Osteocyte (in vitro differentiated cells): ENCODE measurements at regions not wholly inside any gene's neighbourhood (a gene's known extent, or its start where the extent isn't known, plus 50 kb on each side); places are given as distances from the start of the nearest gene placed in this dataset.
A peak's percentile ranks its signal among the peaks of the same experiment; 100 is the strongest.

Experiments used
- DNase-seq: peaks from one replicate; pipeline ENCODE4 v3.0.0; 2021; ENCODE audit warnings: mixed read lengths; ENCODE audit not compliant: unreplicated experiment; ENCODE audit errors: extremely low spot score
- H3K27ac Mint-ChIP-seq: one replicate; pipeline ENCODE4 v1.8.0; 2021; ENCODE audit warnings: mild to moderate bottlenecking, mixed read lengths; ENCODE audit not compliant: unreplicated experiment
- H3K27me3 Mint-ChIP-seq: one replicate; pipeline ENCODE4 v1.8.0; 2021; ENCODE audit warnings: mixed read lengths; ENCODE audit not compliant: unreplicated experiment
- H3K36me3 Mint-ChIP-seq: one replicate; pipeline ENCODE4 v1.8.0; 2021; ENCODE audit warnings: mixed read lengths; ENCODE audit not compliant: unreplicated experiment
- H3K4me1 Mint-ChIP-seq: one replicate; pipeline ENCODE4 v1.8.0; 2021; ENCODE audit warnings: mixed read lengths; ENCODE audit not compliant: unreplicated experiment
- H3K4me3 Mint-ChIP-seq: one replicate; pipeline ENCODE4 v1.8.0; 2021; ENCODE audit warnings: mild to moderate bottlenecking, moderate library complexity, mixed read lengths; ENCODE audit not compliant: unreplicated experiment
- H3K9me3 Mint-ChIP-seq: one replicate; pipeline ENCODE4 v1.8.0; 2021; ENCODE audit warnings: mixed read lengths; ENCODE audit not compliant: unreplicated experiment
- CTCF ChIP-seq: fragments of 200-600 bp; sonication (generic); IDR thresholded peaks from 2 replicates; pipeline ENCODE4 v1.5.0; 2021; ENCODE audit warnings: antibody characterized with exemption, mild to moderate bottlenecking, moderate library complexity

DNA sequence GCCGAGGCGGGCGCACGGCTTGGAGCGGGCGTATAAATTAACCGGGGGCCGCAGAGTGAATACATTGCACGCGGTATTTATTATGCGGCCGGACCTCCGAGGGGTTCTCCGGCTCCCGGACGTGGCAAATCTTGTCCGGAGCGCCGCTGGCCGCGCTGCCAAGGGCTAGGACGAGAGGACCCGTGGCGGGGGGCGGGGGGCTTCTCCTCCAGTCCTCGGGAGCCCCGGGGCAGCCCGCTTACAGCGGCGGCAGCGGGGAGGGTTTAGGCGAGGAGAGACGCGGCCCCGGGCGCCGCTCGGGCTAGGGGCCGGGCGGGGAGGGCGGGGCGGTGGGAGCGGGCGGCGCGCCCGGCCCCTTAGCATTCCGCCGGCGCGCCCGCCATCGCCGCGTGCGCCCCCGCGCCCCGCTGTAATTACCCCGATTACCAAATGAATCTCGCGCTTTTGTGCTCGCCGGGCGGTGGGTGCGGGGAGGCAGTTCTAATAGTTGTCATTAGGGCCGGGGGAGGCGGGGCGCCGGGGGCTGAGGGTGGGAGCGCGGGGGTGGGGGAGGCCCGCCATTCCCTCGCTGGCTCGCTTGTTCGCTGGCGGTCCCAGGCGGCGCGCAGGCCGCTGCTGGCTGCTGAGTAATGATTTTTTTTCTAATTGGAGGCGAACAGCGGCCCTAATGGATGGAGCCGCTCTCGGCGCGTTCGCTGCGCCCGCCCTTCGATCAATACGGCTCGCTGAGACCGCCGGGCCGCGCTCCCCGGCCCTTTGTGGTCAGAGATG, 276.6 kb downstream of the BCOR start:
- H3K9me3 Mint-ChIP-seq, result peaks cover 11% of the 10 kb centered on the region
- no peaks in the 10 kb centered on the region for H3K36me3 Mint-ChIP-seq
- peak overlapping the region; percentile 31 for H3K27ac Mint-ChIP-seq
- no peak for DNase-seq
- peaks cover 26% of the 10 kb centered on the region for H3K4me1 Mint-ChIP-seq
- no peak for TF ChIP-seq CTCF
- no peaks in the 10 kb centered on the region for H3K27me3 Mint-ChIP-seq
- H3K4me3 Mint-ChIP-seq, result peak overlapping the region; percentile 64

DNA sequence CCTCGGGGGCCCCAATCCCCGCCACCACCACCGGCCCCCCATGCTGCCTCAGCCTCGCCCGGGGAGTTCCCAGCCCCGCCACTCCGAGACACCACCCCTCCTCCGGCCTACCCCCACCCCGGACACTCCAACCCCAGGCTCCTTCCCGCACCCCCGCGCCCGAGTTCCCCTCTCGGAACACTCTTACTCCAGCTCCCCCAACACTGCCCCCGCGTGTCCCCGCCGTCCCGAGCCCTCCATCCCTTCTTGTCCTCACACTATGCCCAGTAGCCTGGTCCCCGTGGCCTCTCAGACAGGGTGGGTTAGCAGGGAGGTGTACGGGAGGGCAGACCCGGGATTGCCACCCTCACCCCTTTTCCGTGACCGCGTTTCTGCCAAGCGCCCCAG, 276.1 kb downstream of the BCOR start:
- Mint-ChIP-seq H3K4me1 (peaks cover 23% of the 10 kb centered on the region), H3K9me3 (peaks cover 11% of the 10 kb centered on the region), H3K36me3 (no peaks in the 10 kb centered on the region), H3K27me3 (no peaks in the 10 kb centered on the region), H3K27ac (peak overlapping the region; percentile 31), H3K4me3 (peak overlapping the region; percentile 29)
- no peak for DNase-seq
- no peak for TF ChIP-seq CTCF

- Mint-ChIP-seq H3K27ac (no peak overlapping the region), H3K27me3 (no peaks in the 10 kb centered on the region)
These were observed 275.5 kb downstream of the BCOR start for GRCh38 chrX:39822133-39822748.

DNA sequence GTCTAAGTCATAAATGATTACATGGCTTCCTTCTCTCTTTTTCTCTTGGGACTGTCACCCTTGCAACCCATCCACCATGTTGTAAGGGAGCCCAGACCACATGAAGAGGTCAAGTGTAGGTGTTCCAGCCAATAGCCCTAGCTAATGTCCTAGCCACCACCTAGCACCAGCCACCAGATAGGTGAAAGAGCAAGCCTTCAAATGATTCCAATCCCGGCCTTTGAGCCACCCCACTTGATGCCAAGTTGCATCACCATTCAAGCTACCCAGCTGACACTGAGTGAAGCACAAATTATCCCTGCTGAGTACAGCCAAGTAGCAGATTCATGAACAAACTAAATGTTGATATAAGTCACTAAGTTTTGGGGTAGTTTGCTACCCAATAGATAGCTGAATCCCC, 274.3 kb downstream of the BCOR start:
- H3K9me3 Mint-ChIP-seq, result peaks cover 11% of the 10 kb centered on the region
- H3K4me1 Mint-ChIP-seq, result peaks cover 8% of the 10 kb centered on the region
- no peaks in the 10 kb centered on the region for H3K36me3 Mint-ChIP-seq
- no peak overlapping the region for H3K27ac Mint-ChIP-seq
- no peak for TF ChIP-seq CTCF
- H3K4me3 Mint-ChIP-seq, result no peak overlapping the region
- no peak for DNase-seq
- no peaks in the 10 kb centered on the region for H3K27me3 Mint-ChIP-seq

More at GRCh38 chrX:39822133-39822748, 275.5 kb downstream of the BCOR start:
- TF ChIP-seq CTCF, result no peak
- H3K36me3 Mint-ChIP-seq, result no peaks in the 10 kb centered on the region
- H3K4me1 Mint-ChIP-seq, result peaks cover 17% of the 10 kb centered on the region
- peaks cover 11% of the 10 kb centered on the region for H3K9me3 Mint-ChIP-seq
- H3K4me3 Mint-ChIP-seq, result peak overlapping the region; percentile 51
- DNase-seq, result no peak

DNA sequence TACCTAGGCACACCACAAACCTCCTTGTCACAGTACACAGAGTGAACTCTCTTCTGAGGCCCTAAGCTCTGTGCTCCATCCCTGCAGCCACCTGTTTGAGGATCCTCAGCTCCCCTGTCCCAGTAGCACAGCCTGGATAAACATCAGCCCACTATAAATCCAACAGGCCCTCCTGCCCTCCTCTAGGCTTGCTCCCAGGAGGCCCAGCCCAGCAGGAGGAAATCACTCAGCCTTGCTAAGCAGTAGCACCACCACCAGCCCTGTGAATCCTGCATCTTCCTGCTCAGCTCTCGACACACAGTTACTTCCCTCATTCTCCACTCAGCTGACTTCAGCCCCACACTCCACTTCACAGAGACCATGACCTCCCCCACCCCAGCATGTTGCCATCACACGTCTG, 273.9 kb downstream of the BCOR start:
- Mint-ChIP-seq H3K27ac (no peak overlapping the region), H3K27me3 (no peaks in the 10 kb centered on the region), H3K9me3 (peaks cover 11% of the 10 kb centered on the region), H3K4me3 (no peak overlapping the region), H3K4me1 (peaks cover 7% of the 10 kb centered on the region), H3K36me3 (no peaks in the 10 kb centered on the region)
- DNase-seq, result no peak
- TF ChIP-seq CTCF, result no peak
